ENCODE measurements at regions not wholly inside any gene's neighbourhood (a gene's known extent, or its start where the extent isn't known, plus 50 kb on each side); places are given as distances from the start of the nearest gene placed in this dataset.

GRCh38 chr17:72295916-72296315, 175.1 kb downstream of the SOX9 start:
- TF ChIP-seq CTCF (IDR thresholded peaks at IDR 0.05; ENCODE audit: insufficient read depth, low read length, poor library complexity, severe bottlenecking) = no peak
- TF ChIP-seq EZH2phosphoT487 (conservative IDR thresholded peaks at IDR 0.05; ENCODE audit: low read length) = no peak
